H9 (cell line): ENCODE measurements at regions not wholly inside any gene's neighbourhood (a gene's known extent, or its start where the extent isn't known, plus 50 kb on each side); places are given as distances from the start of the nearest gene placed in this dataset.

Experiments
- DNase-seq: peaks from one replicate; pipeline ENCODE4 v3.0.0-alpha.2; 2017
- H2AFZ ChIP-seq: one replicate; pipeline ENCODE4 v1.6.1; 2013; ENCODE audit warnings: mild to moderate bottlenecking, low read length, control low read depth, moderate library complexity
- H2AK5ac ChIP-seq: 2 replicates; pipeline ENCODE4 v1.6.1; 2013; ENCODE audit warnings: low read length, control low read depth, mixed read lengths; ENCODE audit not compliant: insufficient read length
- H2BK120ac ChIP-seq: one replicate; pipeline ENCODE4 v1.6.1; 2013; ENCODE audit warnings: low read depth, mild to moderate bottlenecking, low read length, control low read depth, inconsistent platforms; ENCODE audit not compliant: poor library complexity, severe bottlenecking
- H2BK12ac ChIP-seq: 2 replicates; pipeline ENCODE4 v1.6.1; 2013; ENCODE audit warnings: low read length, control low read depth, mixed read lengths, low read depth; ENCODE audit not compliant: insufficient read length
- H2BK15ac ChIP-seq: 2 replicates; pipeline ENCODE4 v1.6.1; 2013; ENCODE audit warnings: low read depth, low read length, control low read depth
- H2BK20ac ChIP-seq: one replicate; pipeline ENCODE4 v1.6.1; 2013; ENCODE audit warnings: low read depth, mild to moderate bottlenecking, low read length, control low read depth, inconsistent platforms; ENCODE audit not compliant: poor library complexity, severe bottlenecking
- H2BK5ac ChIP-seq: 2 replicates; pipeline ENCODE4 v1.6.1; 2013; ENCODE audit warnings: low read length, control low read depth, mixed read lengths; ENCODE audit not compliant: insufficient read length
- H3K14ac ChIP-seq: 2 replicates; pipeline ENCODE4 v1.6.1; 2013; ENCODE audit warnings: low read length, control low read depth; ENCODE audit not compliant: insufficient read depth
- H3K18ac ChIP-seq: 2 replicates; pipeline ENCODE4 v1.6.1; 2013; ENCODE audit warnings: low read depth, mild to moderate bottlenecking, mixed read lengths, low read length, control low read depth; ENCODE audit not compliant: insufficient read length
- H3K23ac ChIP-seq: 2 replicates; pipeline ENCODE4 v1.6.1; 2013; ENCODE audit warnings: low read length, control low read depth, mixed read lengths, low read depth; ENCODE audit not compliant: insufficient read length
- H3K23me2 ChIP-seq: 2 replicates; pipeline ENCODE4 v1.6.1; 2013; ENCODE audit warnings: low read depth, mild to moderate bottlenecking, mixed read lengths, low read length, control low read depth; ENCODE audit not compliant: insufficient read length, poor library complexity, severe bottlenecking
- H3K27ac ChIP-seq: 2 replicates; pipeline ENCODE4 v1.5.1; 2013; ENCODE audit warnings: low read length, control low read depth, mixed read lengths, low read depth; ENCODE audit not compliant: insufficient read length
- H3K27me3 ChIP-seq: 2 replicates; pipeline ENCODE4 v1.6.1; 2013; ENCODE audit warnings: low read length, control low read depth, inconsistent platforms; ENCODE audit not compliant: insufficient read depth
- H3K4ac ChIP-seq: 2 replicates; pipeline ENCODE4 v1.6.1; 2013; ENCODE audit warnings: low read depth, mild to moderate bottlenecking, control low read depth, inconsistent platforms, low read length, moderate library complexity
- H3K4me1 ChIP-seq: 2 replicates; pipeline ENCODE4 v1.6.1; 2013; ENCODE audit warnings: low read length, control low read depth, inconsistent platforms; ENCODE audit not compliant: insufficient read depth
- H3K4me2 ChIP-seq: 2 replicates; pipeline ENCODE4 v1.6.1; 2013; ENCODE audit warnings: low read length, control low read depth, mixed read lengths; ENCODE audit not compliant: insufficient read length, insufficient read depth
- H3K56ac ChIP-seq: 2 replicates; pipeline ENCODE4 v1.6.1; 2013; ENCODE audit warnings: low read depth, mild to moderate bottlenecking, mixed read lengths, low read length, control low read depth; ENCODE audit not compliant: insufficient read length
- H3K79me1 ChIP-seq: 2 replicates; pipeline ENCODE4 v1.6.1; 2013; ENCODE audit warnings: low read depth, mild to moderate bottlenecking, moderate library complexity, low read length, control low read depth, inconsistent platforms; ENCODE audit not compliant: insufficient read depth, poor library complexity, severe bottlenecking
- H3K79me2 ChIP-seq: 2 replicates; pipeline ENCODE4 v1.6.1; 2013; ENCODE audit warnings: low read length, control low read depth, inconsistent platforms; ENCODE audit not compliant: insufficient read depth
- H3K9ac ChIP-seq: 2 replicates; pipeline ENCODE4 v1.6.1; 2013; ENCODE audit warnings: low read length, control low read depth, mixed read lengths; ENCODE audit not compliant: insufficient read length; ENCODE audit errors: extremely low read depth
- H3K9me3 ChIP-seq: one replicate; pipeline ENCODE4 v1.6.1; 2013; ENCODE audit warnings: low read depth, low read length, inconsistent platforms; ENCODE audit not compliant: control insufficient read depth
- H3T11ph ChIP-seq: one replicate; pipeline ENCODE4 v1.6.1; 2013; ENCODE audit warnings: mild to moderate bottlenecking, low read length, control low read depth, inconsistent platforms
- H4K20me1 ChIP-seq: one replicate; pipeline ENCODE4 v1.6.1; 2013; ENCODE audit not compliant: control insufficient read depth, insufficient read length, insufficient read depth
- H4K5ac ChIP-seq: 2 replicates; pipeline ENCODE4 v1.6.1; 2013; ENCODE audit warnings: low read depth, mild to moderate bottlenecking, mixed read lengths, low read length, control low read depth; ENCODE audit not compliant: insufficient read length
- H4K8ac ChIP-seq: replicated peaks from 2 replicates; pipeline ENCODE4 v1.6.1; 2013; ENCODE audit warnings: low read length, control low read depth, mixed read lengths, low read depth; ENCODE audit not compliant: insufficient read length
- H4K91ac ChIP-seq: 2 replicates; pipeline ENCODE4 v1.6.1; 2013; ENCODE audit warnings: low read depth, mild to moderate bottlenecking, moderate library complexity, mixed read lengths, low read length, control low read depth; ENCODE audit not compliant: insufficient read length
- H3K27ac Mint-ChIP-seq, 3 experiments: 2 replicates in 2 of 3; 3 replicates in 1 of 3; pipeline ENCODE4 v1.8.0; 2020 to 2021; ENCODE audit warnings: mixed read lengths in 3 of 3, mild to moderate bottlenecking in 1 of 3, moderate library complexity in 1 of 3
- H3K27me3 Mint-ChIP-seq: 2 replicates; pipeline ENCODE4 v1.8.0; 2021; ENCODE audit warnings: low read depth, mild to moderate bottlenecking, moderate library complexity, mixed read lengths
- H3K36me3 Mint-ChIP-seq, 3 experiments: 2 replicates in 2 of 3; 3 replicates in 1 of 3; pipeline ENCODE4 v1.8.0; 2020 to 2021; ENCODE audit warnings: low read depth in 3 of 3, mixed read lengths in 3 of 3; ENCODE audit not compliant: insufficient read depth in 1 of 3
- H3K4me1 Mint-ChIP-seq, 2 experiments: 2 replicates each; pipeline ENCODE4 v1.8.0; 2020; ENCODE audit warnings: mixed read lengths in 2 of 2
- H3K4me3 Mint-ChIP-seq, 2 experiments: 2 replicates in 1 of 2; 3 replicates in 1 of 2; pipeline ENCODE4 v1.8.0; 2020 to 2021; ENCODE audit warnings: mild to moderate bottlenecking in 2 of 2, mixed read lengths in 2 of 2, moderate library complexity in 1 of 2
- H3K9me3 Mint-ChIP-seq, 2 experiments: 2 replicates in 1 of 2; 3 replicates in 1 of 2; pipeline ENCODE4 v1.8.0; 2020; ENCODE audit warnings: mild to moderate bottlenecking in 2 of 2, mixed read lengths in 2 of 2, moderate library complexity in 1 of 2
- WGBS: extraction: QIAGEN DNeasy Blood & Tissue Kit; methylation state at CpG from one replicate; pipeline ENCODE4 v1.1.7; 2013; ENCODE audit warnings: missing lambda C conversion rate, low lambda C conversion rate, mixed read lengths; ENCODE audit not compliant: insufficient read length; ENCODE audit errors: extremely low coverage; 5-methylcytosine and 5-hydroxymethylcytosine counted together
- TF ChIP-seq, protein P1 (sequence below): fragments of 200-600 bp; sonication (generic); conservative IDR thresholded peaks from 3 replicates; pipeline ENCODE4 v1.8.0; 2021; ENCODE audit warnings: antibody characterized with exemption, mild to moderate bottlenecking

GRCh38 chr3:124572851-124573405, 157.3 kb upstream of the UMPS start:
- no peak overlapping the region for H2BK5ac ChIP-seq
- H3K9ac ChIP-seq, result no peak overlapping the region
- H3K9me3 Mint-ChIP-seq, result no peaks in the 10 kb centered on the region; a peak in 1 of 5 replicates
- H4K5ac ChIP-seq, result no peak overlapping the region
- H3K79me1 ChIP-seq, result no peaks in the 10 kb centered on the region
- no peaks in the 10 kb centered on the region for H3K23me2 ChIP-seq
- H3K27me3 ChIP-seq, result no peaks in the 10 kb centered on the region
- no peak overlapping the region; a peak in 1 of 7 replicates for H3K27ac Mint-ChIP-seq
- H3K4me3 Mint-ChIP-seq, result no peak overlapping the region
- no peak overlapping the region for H3K27ac ChIP-seq
- no peak overlapping the region for H4K8ac ChIP-seq
- H2BK12ac ChIP-seq, result no peak overlapping the region
- no peak overlapping the region for H3K56ac ChIP-seq
- H4K91ac ChIP-seq, result no peak overlapping the region
- H4K20me1 ChIP-seq, result no peaks in the 10 kb centered on the region
- no peak overlapping the region for H2AK5ac ChIP-seq
- H3K36me3 Mint-ChIP-seq, result no peaks in the 10 kb centered on the region
- H3K14ac ChIP-seq, result no peak overlapping the region
- H3K27me3 Mint-ChIP-seq, result peaks cover 2% of the 10 kb centered on the region; the same call in 1 of the 2 replicates
- no peak overlapping the region for H2BK15ac ChIP-seq
- no peak overlapping the region for H3K23ac ChIP-seq
- H2BK20ac ChIP-seq, result no peak overlapping the region
- WGBS, result no CpG with 5 or more reads among the region's 8 CpGs
- TF ChIP-seq, protein P1, sequence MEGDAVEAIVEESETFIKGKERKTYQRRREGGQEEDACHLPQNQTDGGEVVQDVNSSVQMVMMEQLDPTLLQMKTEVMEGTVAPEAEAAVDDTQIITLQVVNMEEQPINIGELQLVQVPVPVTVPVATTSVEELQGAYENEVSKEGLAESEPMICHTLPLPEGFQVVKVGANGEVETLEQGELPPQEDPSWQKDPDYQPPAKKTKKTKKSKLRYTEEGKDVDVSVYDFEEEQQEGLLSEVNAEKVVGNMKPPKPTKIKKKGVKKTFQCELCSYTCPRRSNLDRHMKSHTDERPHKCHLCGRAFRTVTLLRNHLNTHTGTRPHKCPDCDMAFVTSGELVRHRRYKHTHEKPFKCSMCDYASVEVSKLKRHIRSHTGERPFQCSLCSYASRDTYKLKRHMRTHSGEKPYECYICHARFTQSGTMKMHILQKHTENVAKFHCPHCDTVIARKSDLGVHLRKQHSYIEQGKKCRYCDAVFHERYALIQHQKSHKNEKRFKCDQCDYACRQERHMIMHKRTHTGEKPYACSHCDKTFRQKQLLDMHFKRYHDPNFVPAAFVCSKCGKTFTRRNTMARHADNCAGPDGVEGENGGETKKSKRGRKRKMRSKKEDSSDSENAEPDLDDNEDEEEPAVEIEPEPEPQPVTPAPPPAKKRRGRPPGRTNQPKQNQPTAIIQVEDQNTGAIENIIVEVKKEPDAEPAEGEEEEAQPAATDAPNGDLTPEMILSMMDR, result no peak
- no peaks in the 10 kb centered on the region for H3K9me3 ChIP-seq
- H3K4me2 ChIP-seq, result no peak overlapping the region
- no peak for DNase-seq
- H3K4me1 ChIP-seq, result no peaks in the 10 kb centered on the region
- H3K4ac ChIP-seq, result no peak overlapping the region
- peaks cover 0 to 3% of the 10 kb centered on the region in 2 experiments; a peak in 2 of 4 replicates for H3K4me1 Mint-ChIP-seq
- H3K18ac ChIP-seq, result no peak overlapping the region
- H2BK120ac ChIP-seq, result no peak overlapping the region
- no peak overlapping the region for H3T11ph ChIP-seq
- H2AFZ ChIP-seq, result no peak overlapping the region
- H3K79me2 ChIP-seq, result no peaks in the 10 kb centered on the region
